PC-3 (cell line): ENCODE measurements at regions not wholly inside any gene's neighbourhood (a gene's known extent, or its start where the extent isn't known, plus 50 kb on each side); places are given as distances from the start of the nearest gene placed in this dataset.

Experiments used
- ATAC-seq: fragments of 200-7000 bp; cut with Tn5 transposase; 2 replicates; pipeline ENCODE4 v1.9.1; 2020; ENCODE audit warnings: mild to moderate bottlenecking, moderate library complexity
- BruUV-seq: library from RNA; stranded (reverse); fragments of 400-500 nt; replicated peaks from 2 replicates; lab custom pipeline; 2021; lab: Mats Ljungman, UMichigan
- CTCF ChIA-PET: fragments of 300-600 bp; sonication (Branson Sonifier 250); formaldehyde crosslinking; loops from one replicate; lab custom pipeline; 2022; ENCODE audit warnings: antibody characterized with exemption; lab: Charles Lee
- POLR2A ChIA-PET: fragments of 300-600 bp; sonication (Branson Sonifier 250); formaldehyde crosslinking; loops from one replicate; lab custom pipeline; 2022; ENCODE audit warnings: antibody characterized with exemption; ENCODE audit not compliant: unreplicated experiment; lab: Charles Lee
- DNase-seq: peaks from one replicate; pipeline ENCODE4 v3.0.0-alpha.2; 2015
- H2AFZ ChIP-seq: fragments of 300-600 bp; sonication (generic); 2 replicates; pipeline ENCODE4 v1.6.0; 2016; ENCODE audit warnings: antibody characterized with exemption, low read length
- H3F3A ChIP-seq: fragments of 300-600 bp; sonication (generic); one replicate; pipeline ENCODE4 v1.6.0; 2017; ENCODE audit warnings: antibody characterized with exemption, low read length, control low read depth, mild to moderate bottlenecking; ENCODE audit not compliant: unreplicated experiment
- H3K27ac ChIP-seq: fragments of 300-600 bp; sonication (generic); 2 replicates; pipeline ENCODE4 v1.5.1; 2016; ENCODE audit warnings: mild to moderate bottlenecking, low read length
- H3K27me3 ChIP-seq: fragments of 300-600 bp; sonication (generic); 2 replicates; pipeline ENCODE4 v1.6.1; 2016; ENCODE audit warnings: low read length, mixed read lengths
- H3K36me3 ChIP-seq: fragments of 300-600 bp; sonication (generic); 2 replicates; pipeline ENCODE4 v1.6.1; 2016; ENCODE audit warnings: low read depth, mixed run types, low read length, mixed read lengths
- H3K4me1 ChIP-seq: fragments of 300-600 bp; sonication (generic); 2 replicates; pipeline ENCODE4 v1.5.1; 2016; ENCODE audit warnings: low read length; ENCODE audit not compliant: insufficient read depth
- H3K4me2 ChIP-seq: fragments of 300-600 bp; sonication (generic); 2 replicates; pipeline ENCODE4 v1.6.0; 2016; ENCODE audit warnings: low read length
- H3K4me3 ChIP-seq: fragments of 300-600 bp; sonication (generic); 2 replicates; pipeline ENCODE4 v1.5.1; 2016; ENCODE audit warnings: mild to moderate bottlenecking, low read length, mixed read lengths
- H3K79me2 ChIP-seq: fragments of 300-600 bp; sonication (generic); 2 replicates; pipeline ENCODE4 v1.6.1; 2017; ENCODE audit warnings: low read length, mixed read lengths
- H3K9ac ChIP-seq: fragments of 300-600 bp; sonication (generic); 2 replicates; pipeline ENCODE4 v1.6.0; 2016; ENCODE audit warnings: mild to moderate bottlenecking, low read length
- H3K9me2 ChIP-seq: fragments of 300-600 bp; sonication (generic); replicated peaks from 2 replicates; pipeline ENCODE4 v1.6.1; 2016; ENCODE audit warnings: mixed run types, low read length, mixed read lengths
- H3K9me3 ChIP-seq: fragments of 300-600 bp; sonication (generic); 2 replicates; pipeline ENCODE4 v1.6.1; 2016; ENCODE audit warnings: low read length, mixed read lengths
- H4K20me1 ChIP-seq: fragments of 300-600 bp; sonication (generic); 2 replicates; pipeline ENCODE4 v1.6.1; 2016; ENCODE audit warnings: low read length, mixed read lengths
- EZH2 ChIP-seq: fragments of 300-600 bp; sonication (generic); IDR thresholded peaks from one replicate; pipeline ENCODE4 v1.6.1; 2017; ENCODE audit warnings: antibody characterized with exemption, mild to moderate bottlenecking, low read length; ENCODE audit not compliant: unreplicated experiment
- EZH2phosphoT487 ChIP-seq: fragments of 300-600 bp; sonication (generic); IDR thresholded peaks from 2 replicates; pipeline ENCODE4 v1.6.1; 2018; ENCODE audit warnings: mild to moderate bottlenecking, antibody characterized with exemption, low read length, borderline replicate concordance
- intact Hi-C: fragments of 100-400 bp; cut with micrococcal nuclease; formaldehyde crosslinking; loops from 2 replicates; pipeline ENCODE4 v1.9.0; 2023
- TF ChIP-seq, protein P1 (sequence below): fragments of 300-600 bp; sonication (generic); conservative IDR thresholded peaks from 2 replicates; pipeline ENCODE4 v1.5.1; 2017; ENCODE audit warnings: antibody characterized with exemption, low read depth, mild to moderate bottlenecking, low read length

DNA sequence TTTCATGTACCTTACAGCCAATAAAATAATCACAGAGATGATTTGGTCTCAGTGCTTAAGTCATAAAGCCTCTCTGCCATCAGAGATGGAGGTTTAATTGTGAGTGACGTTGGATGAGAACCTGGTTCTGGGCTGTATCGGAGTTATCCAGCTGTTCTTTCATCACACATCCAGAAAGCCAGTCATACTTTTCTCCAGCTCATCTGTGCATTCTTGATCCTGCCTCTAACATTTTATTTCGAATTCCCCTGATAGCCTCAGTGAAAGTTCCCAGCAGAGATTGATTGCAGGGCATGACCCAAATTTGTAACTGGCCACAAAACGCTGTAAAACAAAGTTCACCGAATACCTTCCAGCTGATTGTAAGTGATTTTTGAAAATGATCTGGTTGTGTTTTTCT is 212.6 kb upstream of the HABP2 start:
- Histone ChIP-seq H3K9ac (no peak overlapping the region), H2AFZ (no peak overlapping the region), H3K79me2 (no peaks in the 10 kb centered on the region), H3K27ac (no peak overlapping the region), H3K4me1 (no peaks in the 10 kb centered on the region), H3K27me3 (no peaks in the 10 kb centered on the region), H3F3A (no peaks in the 10 kb centered on the region), H3K4me3 (no peak overlapping the region), H4K20me1 (no peaks in the 10 kb centered on the region), H3K9me3 (no peaks in the 10 kb centered on the region), H3K4me2 (no peak overlapping the region), H3K36me3 (no peaks in the 10 kb centered on the region), H3K9me2 (no peaks in the 10 kb centered on the region)
- no peak for ATAC-seq
- no TSS peak for BruUV-seq
- intact Hi-C loops = no loop called here
- CTCF ChIA-PET = no interaction called here
- POLR2A ChIA-PET = no interaction called here
- no peak for TF ChIP-seq EZH2
- TF ChIP-seq, protein P1, sequence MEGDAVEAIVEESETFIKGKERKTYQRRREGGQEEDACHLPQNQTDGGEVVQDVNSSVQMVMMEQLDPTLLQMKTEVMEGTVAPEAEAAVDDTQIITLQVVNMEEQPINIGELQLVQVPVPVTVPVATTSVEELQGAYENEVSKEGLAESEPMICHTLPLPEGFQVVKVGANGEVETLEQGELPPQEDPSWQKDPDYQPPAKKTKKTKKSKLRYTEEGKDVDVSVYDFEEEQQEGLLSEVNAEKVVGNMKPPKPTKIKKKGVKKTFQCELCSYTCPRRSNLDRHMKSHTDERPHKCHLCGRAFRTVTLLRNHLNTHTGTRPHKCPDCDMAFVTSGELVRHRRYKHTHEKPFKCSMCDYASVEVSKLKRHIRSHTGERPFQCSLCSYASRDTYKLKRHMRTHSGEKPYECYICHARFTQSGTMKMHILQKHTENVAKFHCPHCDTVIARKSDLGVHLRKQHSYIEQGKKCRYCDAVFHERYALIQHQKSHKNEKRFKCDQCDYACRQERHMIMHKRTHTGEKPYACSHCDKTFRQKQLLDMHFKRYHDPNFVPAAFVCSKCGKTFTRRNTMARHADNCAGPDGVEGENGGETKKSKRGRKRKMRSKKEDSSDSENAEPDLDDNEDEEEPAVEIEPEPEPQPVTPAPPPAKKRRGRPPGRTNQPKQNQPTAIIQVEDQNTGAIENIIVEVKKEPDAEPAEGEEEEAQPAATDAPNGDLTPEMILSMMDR = no peak
- TF ChIP-seq EZH2phosphoT487 = no peak
- DNase-seq = no peak

DNA sequence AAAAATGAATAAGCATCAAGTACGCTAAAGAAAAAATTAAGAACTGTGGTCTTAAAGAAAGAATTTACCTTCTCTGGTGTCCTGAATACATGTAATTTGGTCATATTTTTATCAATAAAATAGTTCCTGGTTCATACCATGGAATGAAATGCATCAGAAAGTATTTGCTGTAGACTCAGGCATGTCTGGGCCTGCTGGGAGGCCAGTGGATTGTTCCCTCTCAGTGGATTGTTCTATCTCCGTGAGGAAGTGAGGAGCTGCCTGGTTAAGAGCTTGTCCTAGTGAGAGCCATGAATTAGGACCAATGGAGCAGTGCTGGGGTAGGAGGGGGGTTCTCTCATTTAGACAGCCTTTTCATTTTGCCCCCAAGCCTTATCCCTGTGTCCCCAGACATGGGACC is 211.7 kb upstream of the HABP2 start:
- ChIA-PET CTCF (no interaction called here), POLR2A (no interaction called here)
- no peaks in the 10 kb centered on the region for H3K4me1 ChIP-seq
- ATAC-seq = no peak
- no peaks in the 10 kb centered on the region for H4K20me1 ChIP-seq
- H3K27ac ChIP-seq = no peak overlapping the region
- intact Hi-C loops = no loop called here
- H3K36me3 ChIP-seq = no peaks in the 10 kb centered on the region
- H3K9ac ChIP-seq = no peak overlapping the region
- H2AFZ ChIP-seq = no peak overlapping the region
- no peaks in the 10 kb centered on the region for H3F3A ChIP-seq
- H3K9me2 ChIP-seq = no peaks in the 10 kb centered on the region
- no peaks in the 10 kb centered on the region for H3K27me3 ChIP-seq
- H3K9me3 ChIP-seq = no peaks in the 10 kb centered on the region
- no TSS peak for BruUV-seq
- no peaks in the 10 kb centered on the region for H3K79me2 ChIP-seq
- no peak overlapping the region for H3K4me3 ChIP-seq
- H3K4me2 ChIP-seq = no peak overlapping the region
- TF ChIP-seq EZH2phosphoT487 = no peak
- TF ChIP-seq, protein P1 = no peak
- no peak for TF ChIP-seq EZH2
- no peak for DNase-seq

DNA sequence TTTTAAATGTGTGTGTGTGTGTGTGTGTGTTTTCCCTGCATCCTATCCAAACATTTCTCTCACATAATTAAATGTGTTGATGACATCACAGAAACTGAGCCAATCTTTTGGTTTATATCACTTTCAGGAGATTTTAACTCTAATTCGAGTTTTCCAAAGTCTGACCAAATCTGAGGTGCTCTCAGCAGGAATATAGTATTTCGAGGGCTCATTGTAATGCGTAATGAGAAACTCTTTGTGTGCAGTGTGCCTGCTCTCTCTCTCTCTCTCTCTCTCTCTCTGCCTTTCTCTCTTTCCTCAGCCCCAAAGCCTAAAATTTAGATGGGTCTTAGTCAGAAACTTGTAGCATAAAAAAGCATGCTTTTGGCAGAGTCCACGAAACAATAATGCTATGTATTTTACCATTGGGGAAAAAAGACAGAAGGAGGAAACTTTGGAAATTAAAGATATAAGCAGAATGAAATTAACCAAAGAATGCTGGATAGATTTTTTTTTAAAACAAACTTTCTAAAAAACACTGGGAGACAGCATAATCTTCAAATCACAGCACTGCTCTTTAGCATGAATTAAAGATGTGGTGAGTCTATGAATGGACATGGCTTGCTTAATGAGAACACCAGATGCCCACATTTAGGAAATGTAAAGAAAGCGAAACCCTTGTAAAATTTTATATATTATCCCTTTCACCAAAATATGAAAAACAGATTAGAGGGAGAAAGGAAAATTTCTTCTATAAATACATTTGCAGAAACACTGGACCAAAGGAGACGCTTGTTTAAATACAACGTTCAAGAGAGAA is 206.8 kb upstream of the HABP2 start:
- Histone ChIP-seq H3K4me3 (no peak overlapping the region), H3K4me2 (no peak overlapping the region), H3K27me3 (no peaks in the 10 kb centered on the region), H3K9ac (no peak overlapping the region), H3K36me3 (no peaks in the 10 kb centered on the region), H3K27ac (no peak overlapping the region), H3F3A (no peaks in the 10 kb centered on the region), H3K9me2 (no peaks in the 10 kb centered on the region), H3K9me3 (no peaks in the 10 kb centered on the region), H3K4me1 (no peaks in the 10 kb centered on the region), H2AFZ (no peak overlapping the region), H3K79me2 (no peaks in the 10 kb centered on the region), H4K20me1 (no peaks in the 10 kb centered on the region)
- no peak for ATAC-seq
- POLR2A ChIA-PET = no interaction called here
- no peak for DNase-seq
- BruUV-seq = no TSS peak
- intact Hi-C loops = no loop called here
- TF ChIP-seq, protein P1 = no peak
- no peak for TF ChIP-seq EZH2phosphoT487
- no peak for TF ChIP-seq EZH2
- CTCF ChIA-PET = no interaction called here
